GM12864 (cell line): ENCODE measurements at regions not wholly inside any gene's neighbourhood (a gene's known extent, or its start where the extent isn't known, plus 50 kb on each side); places are given as distances from the start of the nearest gene placed in this dataset.
"Not testable (repeated sequence)": the region's sequence is repeated elsewhere in the genome, so short reads cannot be mapped to it uniquely, and the experiment has no call there.

ENCODE experiments used
- DNase-seq: peaks from one replicate; pipeline ENCODE4 v3.0.0-alpha.2; 2011; ENCODE audit warnings: low read depth
- H3K4me3 ChIP-seq: 2 replicates; pipeline ENCODE4 v1.5.1; 2011; ENCODE audit warnings: mild to moderate bottlenecking, low read depth, low read length, control low read depth
- CTCF ChIP-seq: IDR thresholded peaks from 2 replicates; pipeline ENCODE4 v1.5.1; 2011; ENCODE audit warnings: low read depth, mild to moderate bottlenecking, moderate library complexity, low read length, control low read depth, inconsistent platforms; ENCODE audit errors: missing control alignments

GRCh38 chr12:46065412-46066166 lies 75.2 kb upstream of the SCAF11 start:
- no peak for DNase-seq
- TF ChIP-seq CTCF = no peak

GRCh38 chr12:46064548-46064947 lies 74.2 kb upstream of the SCAF11 start:
- no peak for DNase-seq
- TF ChIP-seq CTCF = no peak
- H3K4me3 ChIP-seq = no peak overlapping the region

More at GRCh38 chr12:46065412-46066166, 75.2 kb upstream of the SCAF11 start:
- H3K4me3 ChIP-seq = no peak overlapping the region

GRCh38 chr12:46058697-46059096 lies 68.3 kb upstream of the SCAF11 start:
- DNase-seq, H3K4me3 ChIP-seq: not testable (repeated sequence)

GRCh38 chr12:46050805-46051204 lies 60.4 kb upstream of the SCAF11 start:
- TF ChIP-seq CTCF = no peak
- no peak for DNase-seq
- no peak overlapping the region for H3K4me3 ChIP-seq

- TF ChIP-seq CTCF = no peak
- no peak for DNase-seq
- H3K4me3 ChIP-seq = no peak overlapping the region
Measured at GRCh38 chr12:46049665-46050064, 59.3 kb upstream of the SCAF11 start.

- TF ChIP-seq CTCF = no peak
- DNase-seq = no peak
- H3K4me3 ChIP-seq = no peak overlapping the region
Measured at GRCh38 chr12:46046436-46046835, 56.1 kb upstream of the SCAF11 start.

- no peak for TF ChIP-seq CTCF
- H3K4me3 ChIP-seq = no peak overlapping the region
- no peak for DNase-seq
Measured at GRCh38 chr12:46043972-46044520, 53.7 kb upstream of the SCAF11 start.
